GM12872 (cell line): ENCODE measurements at regions not wholly inside any gene's neighbourhood (a gene's known extent, or its start where the extent isn't known, plus 50 kb on each side); places are given as distances from the start of the nearest gene placed in this dataset.

Experiments used
- CTCF ChIP-seq: IDR thresholded peaks from 3 replicates; pipeline ENCODE4 v1.5.1; 2011; ENCODE audit warnings: low read depth, mild to moderate bottlenecking, low read length, moderate library complexity; ENCODE audit not compliant: insufficient read depth

GRCh38 chrX:84611843-84612636 lies 109.8 kb upstream of the HDX start:
- no peak for TF ChIP-seq CTCF

- TF ChIP-seq CTCF = no peak
These were observed 132.0 kb upstream of the HDX start for GRCh38 chrX:84634201-84634782.

GRCh38 chrX:84666086-84666485 lies 163.8 kb upstream of the HDX start:
- TF ChIP-seq CTCF = no peak

- no peak for TF ChIP-seq CTCF
These were observed 188.0 kb upstream of the HDX start for GRCh38 chrX:84690228-84690627.

- no peak for TF ChIP-seq CTCF
These were observed 207.7 kb upstream of the HDX start for GRCh38 chrX:84709987-84710386.

- no peak for TF ChIP-seq CTCF
These were observed 208.4 kb upstream of the HDX start for GRCh38 chrX:84710611-84711010.

- no peak for TF ChIP-seq CTCF
These were observed 210.4 kb upstream of the HDX start for GRCh38 chrX:84712621-84713020.
